ENCODE measurements at regions not wholly inside any gene's neighbourhood (a gene's known extent, or its start where the extent isn't known, plus 50 kb on each side); places are given as distances from the start of the nearest gene placed in this dataset.

DNA sequence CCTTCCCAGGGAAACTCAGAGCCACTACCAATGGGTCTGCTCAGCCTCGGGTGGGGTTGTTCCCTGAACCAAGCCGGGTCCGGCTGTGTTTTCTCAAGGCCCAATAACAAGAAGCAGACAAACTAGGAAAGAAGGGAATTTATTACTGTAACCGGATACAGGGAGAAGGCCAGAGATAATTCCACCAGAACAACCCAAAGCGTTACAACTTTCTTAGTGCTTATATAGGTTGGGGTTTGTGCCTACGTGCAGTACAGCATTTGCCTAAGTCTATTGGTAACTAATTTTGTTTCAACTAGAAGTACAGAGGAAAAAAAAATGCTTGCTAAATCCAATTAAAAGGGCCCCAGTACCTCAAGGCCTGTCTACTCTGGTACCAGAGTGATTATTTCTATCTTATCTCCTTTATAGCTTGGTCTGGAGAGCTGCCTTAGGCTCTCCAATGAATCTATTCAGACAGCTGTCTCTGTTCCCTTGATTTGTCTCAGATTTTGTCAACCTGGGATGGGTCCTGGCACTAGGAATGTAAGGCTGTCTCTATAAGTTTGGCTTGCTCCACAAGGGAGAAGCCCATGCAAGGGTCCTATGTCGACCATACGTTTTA, 57.3 kb upstream of the CCDC190 start:
- TF ChIP-seq CTCF (IDR thresholded peaks at IDR 0.05; ENCODE audit: insufficient read depth, low read length, severe bottlenecking) = no peak
- DNase-seq (ENCODE audit: low read depth) = no peak
- Histone ChIP-seq H3K27me3 (ENCODE audit: control insufficient read depth, insufficient read depth, low read length) (no peaks in the 10 kb centered on the region), H3K4me3 (ENCODE audit: low read depth, low read length) (no peak overlapping the region), H3K36me3 (ENCODE audit: control insufficient read depth, insufficient read depth, low read length) (no peaks in the 10 kb centered on the region)
- peak; percentile 23 for FAIRE-seq

- Histone ChIP-seq H3K36me3 (ENCODE audit: control insufficient read depth, insufficient read depth, low read length) (no peaks in the 10 kb centered on the region), H3K4me3 (ENCODE audit: low read depth, low read length) (no peak overlapping the region), H3K27me3 (ENCODE audit: control insufficient read depth, insufficient read depth, low read length) (no peaks in the 10 kb centered on the region)
- no peak for FAIRE-seq
- no peak for TF ChIP-seq CTCF (IDR thresholded peaks at IDR 0.05; ENCODE audit: insufficient read depth, low read length, severe bottlenecking)
- DNase-seq (ENCODE audit: low read depth) = no peak
These were observed 56.0 kb upstream of the CCDC190 start for GRCh38 chr1:162916821-162917613.

DNA sequence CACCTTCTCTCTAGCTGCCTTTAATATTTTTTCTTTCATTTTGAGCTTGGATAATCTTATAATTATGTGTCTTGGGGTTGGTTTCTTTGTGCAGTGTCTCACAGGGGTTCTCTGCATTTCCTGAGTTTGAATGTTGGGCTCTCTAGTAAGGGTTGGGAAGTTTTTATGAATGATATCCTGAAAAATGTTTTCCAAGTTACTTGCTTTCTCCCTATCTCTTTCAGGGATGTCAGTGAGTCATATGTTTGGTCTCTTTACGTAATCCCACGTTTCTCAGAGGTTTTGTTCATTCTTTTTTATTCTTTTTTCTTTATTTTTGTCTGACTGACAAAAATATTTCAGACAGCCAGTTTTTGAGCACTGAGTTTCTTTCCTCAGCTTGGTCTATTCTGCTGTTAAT, 55.4 kb upstream of the CCDC190 start:
- Histone ChIP-seq H3K36me3 (ENCODE audit: control insufficient read depth, insufficient read depth, low read length) (no peaks in the 10 kb centered on the region), H3K4me3 (ENCODE audit: low read depth, low read length) (no peak overlapping the region), H3K27me3 (ENCODE audit: control insufficient read depth, insufficient read depth, low read length) (no peaks in the 10 kb centered on the region)
- FAIRE-seq (no peak), DNase-seq (ENCODE audit: low read depth) (peak; percentile 84)
- TF ChIP-seq CTCF (IDR thresholded peaks at IDR 0.05; ENCODE audit: insufficient read depth, low read length, severe bottlenecking) = no peak

DNA sequence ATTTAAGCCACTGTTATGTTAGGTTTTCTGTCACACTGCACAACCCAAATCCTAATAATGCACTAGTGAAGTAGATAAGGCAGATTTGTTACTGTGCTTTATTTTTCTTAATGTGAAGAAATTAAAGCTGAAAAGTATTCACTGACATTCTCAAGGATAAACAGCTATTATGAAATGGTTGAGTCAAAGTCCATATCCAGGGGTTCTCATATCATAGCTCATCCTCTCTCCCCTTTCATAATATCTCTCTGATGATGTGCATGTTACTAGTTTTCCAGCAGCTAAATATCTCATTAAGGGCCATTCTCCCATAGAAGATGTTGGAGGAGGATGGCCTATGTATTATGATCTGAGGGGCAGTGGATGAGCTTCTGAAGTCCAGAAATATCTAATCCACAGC, 53.6 kb upstream of the CCDC190 start:
- no peak overlapping the region for H3K4me3 ChIP-seq (ENCODE audit: low read depth, low read length)
- DNase-seq (ENCODE audit: low read depth) (peak; percentile 35), FAIRE-seq (no peak)
- no peaks in the 10 kb centered on the region for H3K27me3 ChIP-seq (ENCODE audit: control insufficient read depth, insufficient read depth, low read length)
- TF ChIP-seq CTCF (IDR thresholded peaks at IDR 0.05; ENCODE audit: insufficient read depth, low read length, severe bottlenecking) = no peak
- no peaks in the 10 kb centered on the region for H3K36me3 ChIP-seq (ENCODE audit: control insufficient read depth, insufficient read depth, low read length)

GRCh38 chr1:162913345-162913744, 52.4 kb upstream of the CCDC190 start:
- Histone ChIP-seq H3K4me3 (ENCODE audit: low read depth, low read length) (no peak overlapping the region), H3K27me3 (ENCODE audit: control insufficient read depth, insufficient read depth, low read length) (no peaks in the 10 kb centered on the region), H3K36me3 (ENCODE audit: control insufficient read depth, insufficient read depth, low read length) (no peaks in the 10 kb centered on the region)
- peak; percentile 98 for FAIRE-seq
- DNase-seq (ENCODE audit: low read depth) = peak; percentile 99
- no peak for TF ChIP-seq CTCF (IDR thresholded peaks at IDR 0.05; ENCODE audit: insufficient read depth, low read length, severe bottlenecking)

All from bronchial epithelial cell (primary cell).